ENCODE measurements at regions not wholly inside any gene's neighbourhood (a gene's known extent, or its start where the extent isn't known, plus 50 kb on each side); places are given as distances from the start of the nearest gene placed in this dataset.

- H3K9me2 ChIP-seq (ENCODE audit: insufficient read depth): no peaks in the 10 kb centered on the region
- no peak for DNase-seq
- no peaks in the 10 kb centered on the region for H3K36me3 ChIP-seq (ENCODE audit: low read depth)
- no peak overlapping the region for H2AFZ ChIP-seq
- no peaks in the 10 kb centered on the region for H3F3A ChIP-seq (ENCODE audit: insufficient read depth, low read depth)
- H3K4me3 ChIP-seq: no peak overlapping the region
- no TSS peak for BruUV-seq (replicated peaks)
- intact Hi-C loops (cut with micrococcal nuclease; ENCODE audit: unreplicated experiment): no loop called here
- H3K9me3 ChIP-seq (ENCODE audit: insufficient read depth, low read depth): no peaks in the 10 kb centered on the region
- H4K20me1 ChIP-seq (ENCODE audit: insufficient read depth): no peaks in the 10 kb centered on the region
- no peaks in the 10 kb centered on the region for H3K27me3 ChIP-seq (ENCODE audit: insufficient read depth, low read depth)
- ChIA-PET POLR2A (ENCODE audit: unreplicated experiment) (no interaction called here), CTCF (no interaction called here)
- H3K4me2 ChIP-seq: no peak overlapping the region
- TF ChIP-seq CTCF (conservative IDR thresholded peaks at IDR 0.05) (no peak), EZH2 (IDR thresholded peaks at IDR 0.05; ENCODE audit: low read depth) (no peak)
- no peaks in the 10 kb centered on the region for H3K4me1 ChIP-seq (replicated peaks; ENCODE audit: insufficient read depth)
- no peak overlapping the region for H3K27ac ChIP-seq
- H3K79me2 ChIP-seq (ENCODE audit: low read depth): no peaks in the 10 kb centered on the region
Observed at GRCh38 chr1:56295949-56296929, 283.1 kb downstream of the PLPP3 start.

- no peaks in the 10 kb centered on the region for H3K9me2 ChIP-seq (ENCODE audit: insufficient read depth)
- CTCF ChIA-PET: no interaction called here
- no peaks in the 10 kb centered on the region for H3K9me3 ChIP-seq (ENCODE audit: insufficient read depth, low read depth)
- H3K4me1 ChIP-seq (replicated peaks; ENCODE audit: insufficient read depth): peaks cover 19% of the 10 kb centered on the region
- no peak for DNase-seq
- TF ChIP-seq EZH2 (IDR thresholded peaks at IDR 0.05; ENCODE audit: low read depth): no peak
- no peak for TF ChIP-seq CTCF (conservative IDR thresholded peaks at IDR 0.05)
- no peak overlapping the region for H3K4me3 ChIP-seq
- no TSS peak for BruUV-seq (replicated peaks)
- POLR2A ChIA-PET (ENCODE audit: unreplicated experiment): no interaction called here
- intact Hi-C loops (cut with micrococcal nuclease; ENCODE audit: unreplicated experiment): no loop called here
- H4K20me1 ChIP-seq (ENCODE audit: insufficient read depth): no peaks in the 10 kb centered on the region
- peaks cover 16% of the 10 kb centered on the region for H3F3A ChIP-seq (ENCODE audit: insufficient read depth, low read depth)
- H3K27me3 ChIP-seq (ENCODE audit: insufficient read depth, low read depth): no peaks in the 10 kb centered on the region
- no peaks in the 10 kb centered on the region for H3K36me3 ChIP-seq (ENCODE audit: low read depth)
- no peaks in the 10 kb centered on the region for H3K79me2 ChIP-seq (ENCODE audit: low read depth)
- H3K4me2 ChIP-seq: no peak overlapping the region
- H2AFZ ChIP-seq: no peak overlapping the region
- no peak overlapping the region for H3K27ac ChIP-seq
Observed at GRCh38 chr1:56291374-56291919, 287.9 kb downstream of the PLPP3 start.

- Histone ChIP-seq H3K27ac (no peak overlapping the region), H3K4me3 (no peak overlapping the region), H2AFZ (no peak overlapping the region), H3K27me3 (ENCODE audit: insufficient read depth, low read depth) (no peaks in the 10 kb centered on the region), H3K36me3 (ENCODE audit: low read depth) (no peaks in the 10 kb centered on the region), H3F3A (ENCODE audit: insufficient read depth, low read depth) (peaks cover 37% of the 10 kb centered on the region), H3K4me1 (replicated peaks; ENCODE audit: insufficient read depth) (peaks cover 40% of the 10 kb centered on the region), H3K9me2 (ENCODE audit: insufficient read depth) (no peaks in the 10 kb centered on the region), H3K4me2 (no peak overlapping the region), H3K9me3 (ENCODE audit: insufficient read depth, low read depth) (no peaks in the 10 kb centered on the region), H3K79me2 (ENCODE audit: low read depth) (no peaks in the 10 kb centered on the region), H4K20me1 (ENCODE audit: insufficient read depth) (no peaks in the 10 kb centered on the region)
- CTCF ChIA-PET: no interaction called here
- POLR2A ChIA-PET (ENCODE audit: unreplicated experiment): no interaction called here
- no peak for DNase-seq
- no peak for TF ChIP-seq CTCF (conservative IDR thresholded peaks at IDR 0.05)
- no peak for TF ChIP-seq EZH2 (IDR thresholded peaks at IDR 0.05; ENCODE audit: low read depth)
- BruUV-seq (replicated peaks): no TSS peak
- intact Hi-C loops (cut with micrococcal nuclease; ENCODE audit: unreplicated experiment): loop anchor here (5.0 kb wide), 2 partner anchors 43 to 862 kb away; no protein-coding TSS in a partner anchor
Observed at GRCh38 chr1:56289260-56289659, 290.1 kb downstream of the PLPP3 start.
